Activated naive CD4-positive, alpha-beta T cell treated with anti-CD3 and anti-CD28 coated beads for 36 hours (primary cell): ENCODE measurements at regions not wholly inside any gene's neighbourhood (a gene's known extent, or its start where the extent isn't known, plus 50 kb on each side); places are given as distances from the start of the nearest gene placed in this dataset.
"Not testable (repeated sequence)": the region's sequence is repeated elsewhere in the genome, so short reads cannot be mapped to it uniquely, and the experiment has no call there.

Experiments
- CTCF ChIA-PET: fragments of 350-600 bp; sonication (Branson Sonifier 250); formaldehyde crosslinking; loops from one replicate; lab custom pipeline; 2021; ENCODE audit warnings: antibody characterized with exemption; lab: Charles Lee
- DNase-seq: peaks from one replicate; pipeline ENCODE4 v3.0.0-alpha.2; 2020
- H3K27ac Mint-ChIP-seq: one replicate; pipeline ENCODE4 v1.8.0; 2021; ENCODE audit warnings: mild to moderate bottlenecking, mixed read lengths
- H3K27me3 Mint-ChIP-seq: one replicate; pipeline ENCODE4 v1.8.0; 2021; ENCODE audit warnings: low read depth, mixed read lengths
- H3K36me3 Mint-ChIP-seq: one replicate; pipeline ENCODE4 v1.8.0; 2021; ENCODE audit warnings: low read depth, mixed read lengths
- H3K4me1 Mint-ChIP-seq: one replicate; pipeline ENCODE4 v1.8.0; 2021; ENCODE audit warnings: low read depth, mixed read lengths
- H3K4me3 Mint-ChIP-seq: one replicate; pipeline ENCODE4 v1.8.0; 2021; ENCODE audit warnings: mild to moderate bottlenecking, moderate library complexity, mixed read lengths
- H3K9me3 Mint-ChIP-seq: one replicate; pipeline ENCODE4 v1.8.0; 2021; ENCODE audit warnings: mixed read lengths
- intact Hi-C: fragments of 100-400 bp; cut with micrococcal nuclease; formaldehyde crosslinking; loops from one replicate; pipeline ENCODE4 v1.15.1; 2023

GRCh38 chr1:30144831-30145230 is 578.6 kb downstream of the MATN1 start:
- H3K4me1 Mint-ChIP-seq: no peaks in the 10 kb centered on the region
- CTCF ChIA-PET: no interaction called here
- H3K9me3 Mint-ChIP-seq: peaks cover 3% of the 10 kb centered on the region
- intact Hi-C loops: no loop called here
- no peak overlapping the region for H3K4me3 Mint-ChIP-seq
- H3K27ac Mint-ChIP-seq: no peak overlapping the region
- peaks cover 18% of the 10 kb centered on the region for H3K27me3 Mint-ChIP-seq
- DNase-seq: no peak
- H3K36me3 Mint-ChIP-seq: no peaks in the 10 kb centered on the region

- H3K4me1 Mint-ChIP-seq: no peaks in the 10 kb centered on the region
- no peak for DNase-seq
- CTCF ChIA-PET: no interaction called here
- no peak overlapping the region for H3K27ac Mint-ChIP-seq
- H3K9me3 Mint-ChIP-seq: peaks cover 3% of the 10 kb centered on the region
- intact Hi-C loops: no loop called here
- H3K4me3 Mint-ChIP-seq: no peak overlapping the region
- no peaks in the 10 kb centered on the region for H3K36me3 Mint-ChIP-seq
- H3K27me3 Mint-ChIP-seq: peaks cover 18% of the 10 kb centered on the region
These were observed 579.9 kb downstream of the MATN1 start for GRCh38 chr1:30143517-30143916.

GRCh38 chr1:30140566-30140965 is 582.8 kb downstream of the MATN1 start:
- no peak for DNase-seq
- intact Hi-C loops: no loop called here
- peaks cover 11% of the 10 kb centered on the region for H3K27me3 Mint-ChIP-seq
- CTCF ChIA-PET: no interaction called here
- H3K4me3 Mint-ChIP-seq: no peak overlapping the region
- no peaks in the 10 kb centered on the region for H3K4me1 Mint-ChIP-seq
- peaks cover 3% of the 10 kb centered on the region for H3K9me3 Mint-ChIP-seq
- H3K36me3 Mint-ChIP-seq: no peaks in the 10 kb centered on the region
- H3K27ac Mint-ChIP-seq: no peak overlapping the region

GRCh38 chr1:30138891-30139290 is 584.5 kb downstream of the MATN1 start:
- H3K4me3 Mint-ChIP-seq: no peak overlapping the region
- peaks cover 1% of the 10 kb centered on the region for H3K9me3 Mint-ChIP-seq
- H3K4me1 Mint-ChIP-seq: no peaks in the 10 kb centered on the region
- no peak overlapping the region for H3K27ac Mint-ChIP-seq
- intact Hi-C loops: no loop called here
- H3K36me3 Mint-ChIP-seq: no peaks in the 10 kb centered on the region
- no peak for DNase-seq
- CTCF ChIA-PET: no interaction called here
- peaks cover 2% of the 10 kb centered on the region for H3K27me3 Mint-ChIP-seq

GRCh38 chr1:30137001-30137400 is 586.4 kb downstream of the MATN1 start:
- intact Hi-C loops: no loop called here
- no peak for DNase-seq
- H3K4me1 Mint-ChIP-seq: no peaks in the 10 kb centered on the region

GRCh38 chr1:30135698-30136097 is 587.7 kb downstream of the MATN1 start:
- H3K27ac Mint-ChIP-seq: no peak overlapping the region
- CTCF ChIA-PET: no interaction called here
- intact Hi-C loops: no loop called here
- no peaks in the 10 kb centered on the region for H3K9me3 Mint-ChIP-seq
- H3K36me3 Mint-ChIP-seq: no peaks in the 10 kb centered on the region
- H3K4me1 Mint-ChIP-seq: no peaks in the 10 kb centered on the region
- DNase-seq: no peak
- no peaks in the 10 kb centered on the region for H3K27me3 Mint-ChIP-seq
- no peak overlapping the region for H3K4me3 Mint-ChIP-seq

More at GRCh38 chr1:30137001-30137400, 586.4 kb downstream of the MATN1 start:
- Mint-ChIP-seq H3K36me3 (no peaks in the 10 kb centered on the region), H3K9me3 (no peaks in the 10 kb centered on the region), H3K27ac (no peak overlapping the region), H3K4me3 (no peak overlapping the region), H3K27me3 (no peaks in the 10 kb centered on the region)
- CTCF ChIA-PET: no interaction called here

GRCh38 chr1:30134466-30135217 is 588.7 kb downstream of the MATN1 start:
- no peak overlapping the region for H3K4me3 Mint-ChIP-seq
- no peak overlapping the region for H3K27ac Mint-ChIP-seq
- no peaks in the 10 kb centered on the region for H3K4me1 Mint-ChIP-seq
- intact Hi-C loops: no loop called here
- no peaks in the 10 kb centered on the region for H3K27me3 Mint-ChIP-seq
- no peaks in the 10 kb centered on the region for H3K36me3 Mint-ChIP-seq
- no peaks in the 10 kb centered on the region for H3K9me3 Mint-ChIP-seq
- DNase-seq: no peak
- CTCF ChIA-PET: no interaction called here

- CTCF ChIA-PET: no interaction called here
- Mint-ChIP-seq H3K4me1 (no peaks in the 10 kb centered on the region), H3K9me3 (no peaks in the 10 kb centered on the region), H3K4me3 (no peak overlapping the region), H3K36me3 (no peaks in the 10 kb centered on the region), H3K27me3 (no peaks in the 10 kb centered on the region), H3K27ac (no peak overlapping the region)
- intact Hi-C loops: no loop called here
- DNase-seq: no peak
These were observed 589.9 kb downstream of the MATN1 start for GRCh38 chr1:30133414-30134055.

- H3K9me3 Mint-ChIP-seq: no peaks in the 10 kb centered on the region
- H3K4me1 Mint-ChIP-seq: no peaks in the 10 kb centered on the region
- CTCF ChIA-PET: no interaction called here
- intact Hi-C loops: no loop called here
- H3K36me3 Mint-ChIP-seq: no peaks in the 10 kb centered on the region
- H3K27me3 Mint-ChIP-seq: no peaks in the 10 kb centered on the region
- no peak for DNase-seq
- no peak overlapping the region for H3K27ac Mint-ChIP-seq
- H3K4me3 Mint-ChIP-seq: no peak overlapping the region
These were observed 590.6 kb downstream of the MATN1 start for GRCh38 chr1:30132602-30133286.

GRCh38 chr1:30130566-30130965 is 592.8 kb downstream of the MATN1 start:
- H3K4me3 Mint-ChIP-seq, DNase-seq, H3K36me3 Mint-ChIP-seq, H3K4me1 Mint-ChIP-seq, intact Hi-C loops, H3K9me3 Mint-ChIP-seq, CTCF ChIA-PET, H3K27ac Mint-ChIP-seq, H3K27me3 Mint-ChIP-seq: not testable (repeated sequence)

GRCh38 chr1:30130099-30130498 is 593.3 kb downstream of the MATN1 start:
- no peak for DNase-seq
- intact Hi-C loops: no loop called here
- H3K36me3 Mint-ChIP-seq: no peaks in the 10 kb centered on the region
- H3K27ac Mint-ChIP-seq: no peak overlapping the region
- no peak overlapping the region for H3K4me3 Mint-ChIP-seq
- no peaks in the 10 kb centered on the region for H3K27me3 Mint-ChIP-seq
- CTCF ChIA-PET: no interaction called here
- H3K9me3 Mint-ChIP-seq: no peaks in the 10 kb centered on the region
- H3K4me1 Mint-ChIP-seq: no peaks in the 10 kb centered on the region

- no peak overlapping the region for H3K27ac Mint-ChIP-seq
- H3K4me3 Mint-ChIP-seq: no peak overlapping the region
- intact Hi-C loops: no loop called here
- no peaks in the 10 kb centered on the region for H3K36me3 Mint-ChIP-seq
- CTCF ChIA-PET: no interaction called here
- no peaks in the 10 kb centered on the region for H3K9me3 Mint-ChIP-seq
- no peaks in the 10 kb centered on the region for H3K27me3 Mint-ChIP-seq
- no peaks in the 10 kb centered on the region for H3K4me1 Mint-ChIP-seq
- no peak for DNase-seq
These were observed 593.8 kb downstream of the MATN1 start for GRCh38 chr1:30129421-30130055.
